ENCODE measurements at regions not wholly inside any gene's neighbourhood (a gene's known extent, or its start where the extent isn't known, plus 50 kb on each side); places are given as distances from the start of the nearest gene placed in this dataset.

DNA sequence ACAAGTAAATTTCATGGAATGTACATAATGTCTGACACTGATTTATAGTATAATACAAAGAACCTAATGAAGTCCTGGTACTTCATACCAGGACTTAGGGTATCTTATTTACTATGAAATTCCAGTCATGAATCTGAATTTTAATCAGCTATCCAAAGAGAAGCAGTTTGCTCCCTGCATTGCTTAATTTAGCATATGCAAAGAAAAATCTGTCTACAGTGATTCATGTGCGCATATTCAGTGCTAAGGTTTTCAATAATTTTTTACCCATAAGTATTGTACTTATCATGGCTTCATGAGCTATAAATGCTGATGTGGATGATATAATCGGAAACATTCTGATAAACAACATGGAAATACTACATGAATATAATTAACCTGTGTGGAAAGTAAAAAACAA is 185.6 kb upstream of the ARHGAP42 start:
- TF ChIP-seq, protein P1, sequence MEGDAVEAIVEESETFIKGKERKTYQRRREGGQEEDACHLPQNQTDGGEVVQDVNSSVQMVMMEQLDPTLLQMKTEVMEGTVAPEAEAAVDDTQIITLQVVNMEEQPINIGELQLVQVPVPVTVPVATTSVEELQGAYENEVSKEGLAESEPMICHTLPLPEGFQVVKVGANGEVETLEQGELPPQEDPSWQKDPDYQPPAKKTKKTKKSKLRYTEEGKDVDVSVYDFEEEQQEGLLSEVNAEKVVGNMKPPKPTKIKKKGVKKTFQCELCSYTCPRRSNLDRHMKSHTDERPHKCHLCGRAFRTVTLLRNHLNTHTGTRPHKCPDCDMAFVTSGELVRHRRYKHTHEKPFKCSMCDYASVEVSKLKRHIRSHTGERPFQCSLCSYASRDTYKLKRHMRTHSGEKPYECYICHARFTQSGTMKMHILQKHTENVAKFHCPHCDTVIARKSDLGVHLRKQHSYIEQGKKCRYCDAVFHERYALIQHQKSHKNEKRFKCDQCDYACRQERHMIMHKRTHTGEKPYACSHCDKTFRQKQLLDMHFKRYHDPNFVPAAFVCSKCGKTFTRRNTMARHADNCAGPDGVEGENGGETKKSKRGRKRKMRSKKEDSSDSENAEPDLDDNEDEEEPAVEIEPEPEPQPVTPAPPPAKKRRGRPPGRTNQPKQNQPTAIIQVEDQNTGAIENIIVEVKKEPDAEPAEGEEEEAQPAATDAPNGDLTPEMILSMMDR (IDR thresholded peaks at IDR 0.05) = no peak
- no peak for TF ChIP-seq POLR2A (IDR thresholded peaks at IDR 0.05)
